ENCODE measurements at regions not wholly inside any gene's neighbourhood (a gene's known extent, or its start where the extent isn't known, plus 50 kb on each side); places are given as distances from the start of the nearest gene placed in this dataset.

DNA sequence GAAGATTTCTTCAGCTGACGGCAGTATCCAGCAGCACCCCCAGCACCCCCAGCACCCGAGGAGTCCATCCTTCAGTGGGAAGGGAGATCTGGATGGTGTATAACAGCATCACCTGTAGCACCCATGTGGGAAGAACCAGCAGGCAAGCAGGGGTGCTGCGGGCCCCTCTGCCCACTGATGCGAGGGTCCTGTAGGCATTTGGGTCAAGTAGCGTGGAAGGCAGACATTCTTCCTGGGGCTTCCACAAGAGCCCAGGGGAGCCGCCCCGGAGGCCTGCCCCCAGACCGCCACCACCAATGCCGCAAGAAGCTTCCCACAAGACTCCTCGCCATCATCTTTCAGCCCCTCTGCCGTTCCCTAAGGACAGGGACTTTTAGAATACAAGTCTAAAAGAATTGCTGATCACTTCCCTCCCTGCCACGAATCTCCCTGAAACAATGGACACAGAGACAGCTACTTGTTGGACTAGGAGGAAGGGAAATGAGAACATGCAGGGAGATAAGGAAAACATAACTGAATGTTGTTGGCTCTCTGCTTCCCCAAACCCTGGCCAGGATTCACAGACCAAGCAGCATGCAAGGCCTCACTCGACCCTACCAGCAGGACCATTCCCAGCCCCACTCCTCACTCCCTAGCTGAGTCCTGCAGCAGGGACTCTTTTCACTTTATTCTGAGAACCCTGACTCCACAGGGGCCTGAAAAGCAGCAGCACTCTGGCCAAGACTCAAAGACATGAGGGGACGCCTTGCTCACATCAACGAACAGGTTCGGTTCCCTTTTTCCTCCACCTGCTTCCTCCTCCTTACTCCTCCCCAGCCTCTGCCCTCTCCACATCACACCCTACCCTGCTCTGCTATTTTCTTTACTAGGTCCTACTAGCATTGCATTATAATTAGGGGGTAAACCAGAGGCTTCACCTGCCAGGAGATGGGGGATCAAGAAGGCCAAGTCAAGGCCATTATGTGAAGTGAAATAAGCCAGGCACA is 164.5 kb downstream of the HERPUD2 start:
- TF ChIP-seq, protein P1, sequence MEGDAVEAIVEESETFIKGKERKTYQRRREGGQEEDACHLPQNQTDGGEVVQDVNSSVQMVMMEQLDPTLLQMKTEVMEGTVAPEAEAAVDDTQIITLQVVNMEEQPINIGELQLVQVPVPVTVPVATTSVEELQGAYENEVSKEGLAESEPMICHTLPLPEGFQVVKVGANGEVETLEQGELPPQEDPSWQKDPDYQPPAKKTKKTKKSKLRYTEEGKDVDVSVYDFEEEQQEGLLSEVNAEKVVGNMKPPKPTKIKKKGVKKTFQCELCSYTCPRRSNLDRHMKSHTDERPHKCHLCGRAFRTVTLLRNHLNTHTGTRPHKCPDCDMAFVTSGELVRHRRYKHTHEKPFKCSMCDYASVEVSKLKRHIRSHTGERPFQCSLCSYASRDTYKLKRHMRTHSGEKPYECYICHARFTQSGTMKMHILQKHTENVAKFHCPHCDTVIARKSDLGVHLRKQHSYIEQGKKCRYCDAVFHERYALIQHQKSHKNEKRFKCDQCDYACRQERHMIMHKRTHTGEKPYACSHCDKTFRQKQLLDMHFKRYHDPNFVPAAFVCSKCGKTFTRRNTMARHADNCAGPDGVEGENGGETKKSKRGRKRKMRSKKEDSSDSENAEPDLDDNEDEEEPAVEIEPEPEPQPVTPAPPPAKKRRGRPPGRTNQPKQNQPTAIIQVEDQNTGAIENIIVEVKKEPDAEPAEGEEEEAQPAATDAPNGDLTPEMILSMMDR (IDR thresholded peaks at IDR 0.05; ENCODE audit: borderline replicate concordance, extremely low read depth, low read length, poor library complexity, severe bottlenecking): no peak
- no peak for TF ChIP-seq EZH2 (IDR thresholded peaks at IDR 0.05; ENCODE audit: borderline replicate concordance, low read depth, low read length, severe bottlenecking)

Measured in DND-41 (cell line).